Psoas muscle (tissue), 7 donors: ENCODE measurements at regions not wholly inside any gene's neighbourhood (a gene's known extent, or its start where the extent isn't known, plus 50 kb on each side); places are given as distances from the start of the nearest gene placed in this dataset.

Experiments used
- ATAC-seq, 4 donors: fragments of 200-7000 bp; cut with Tn5 transposase; one replicate each; pipeline ENCODE4 v1.9.1; 2020; ENCODE audit warnings: moderate library complexity in 3 of 4, mild to moderate bottlenecking in 2 of 4
- DNase-seq, 2 donors: peaks; one replicate each; pipeline ENCODE4 v3.0.0-alpha.2; 2020
- H3K27ac ChIP-seq: fragments of 200-600 bp; one replicate; pipeline ENCODE4 v1.8.0; 2022
- H3K27me3 ChIP-seq, 3 donors: fragments of 200-600 bp in 1 of 3; one replicate each; pipeline versions ENCODE4 v1.6.1 to v1.8.0; 2013 to 2022; ENCODE audit warnings: low read length in 2 of 3, mild to moderate bottlenecking in 2 of 3, moderate library complexity in 1 of 3; ENCODE audit not compliant: insufficient read depth in 3 of 3
- H3K36me3 ChIP-seq, 2 donors: fragments of 200-600 bp in 1 of 2; one replicate each; pipeline versions ENCODE4 v1.6.1 to v1.8.0; 2013 to 2022; ENCODE audit warnings: low read depth in 1 of 2, mild to moderate bottlenecking in 1 of 2, moderate library complexity in 1 of 2; ENCODE audit not compliant: insufficient read depth in 1 of 2
- H3K4me1 ChIP-seq: fragments of 200-600 bp; one replicate; pipeline ENCODE4 v1.8.0; 2022
- H3K4me3 ChIP-seq: fragments of 200-600 bp; one replicate; pipeline ENCODE4 v1.8.0; 2022; ENCODE audit warnings: mild to moderate bottlenecking
- H3K9me3 ChIP-seq: fragments of 200-600 bp; one replicate; pipeline ENCODE4 v1.8.0; 2022
- CTCF ChIP-seq: fragments of 200-600 bp; IDR thresholded peaks from one replicate; pipeline ENCODE4 v1.8.0; 2022; ENCODE audit warnings: antibody characterized with exemption
- WGBS, 3 donors: extraction: QIAGEN DNeasy Blood & Tissue Kit; methylation state at CpG; one replicate each; pipeline versions ENCODE4 v1.1.6 to v1.1.7; 2013; 5-methylcytosine and 5-hydroxymethylcytosine counted together
- intact Hi-C, 2 donors: fragments of 100-400 bp; cut with DNase I; formaldehyde crosslinking; loops; one replicate each; pipeline versions ENCODE4 v1.11.0 to v1.14.2; 2022
- donor health status: healthy with polysubstance abuse.
- donor health status: DM: no; HTN: no; CAD: no; lungs with moderate emphysema.
- donor health status: Bipolar disorder and iron deficiency.
- donor health status: healthy.
- donor health status: DM: yes; HTN: yes; CAD: no.
- donor health status: DM: no; HTN: no; CAD: no.
- donor health status: DM: yes; HTN: yes; CAD: no.

DNA sequence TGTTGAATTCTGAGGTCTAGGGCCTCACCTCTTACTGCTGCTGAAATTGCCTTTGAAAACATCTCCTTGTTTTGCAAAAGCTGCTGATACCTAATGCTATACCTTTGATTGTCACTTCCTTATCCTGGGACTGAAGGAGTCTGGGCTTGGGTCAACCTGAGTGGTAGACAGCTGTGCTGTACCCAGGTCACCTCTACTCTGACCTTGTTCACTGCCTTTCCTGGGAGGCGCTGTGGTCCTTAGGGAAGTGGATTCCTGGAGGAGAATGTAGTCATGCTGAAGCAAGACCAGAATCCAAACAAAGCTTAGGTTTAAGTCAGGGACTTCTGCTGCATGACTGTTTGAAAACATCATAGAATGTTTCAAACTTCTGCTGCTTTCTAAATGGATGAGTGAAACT lies 191.4 kb downstream of the SNAPC1 start:
- no peak overlapping the region for H3K4me3 ChIP-seq
- no peaks in the 10 kb centered on the region for H3K27me3 ChIP-seq
- peaks cover 18% of the 10 kb centered on the region for H3K9me3 ChIP-seq
- WGBS, 3 donors: 71 to 84% (median 78%) methylated on average over 1 of the region's 1 CpG
- H3K27ac ChIP-seq: no peak overlapping the region
- intact Hi-C loops: no loop called here
- DNase-seq (no peak), ATAC-seq (no peak)
- H3K36me3 ChIP-seq: no peaks in the 10 kb centered on the region
- no peaks in the 10 kb centered on the region for H3K4me1 ChIP-seq
- no peak for TF ChIP-seq CTCF

DNA sequence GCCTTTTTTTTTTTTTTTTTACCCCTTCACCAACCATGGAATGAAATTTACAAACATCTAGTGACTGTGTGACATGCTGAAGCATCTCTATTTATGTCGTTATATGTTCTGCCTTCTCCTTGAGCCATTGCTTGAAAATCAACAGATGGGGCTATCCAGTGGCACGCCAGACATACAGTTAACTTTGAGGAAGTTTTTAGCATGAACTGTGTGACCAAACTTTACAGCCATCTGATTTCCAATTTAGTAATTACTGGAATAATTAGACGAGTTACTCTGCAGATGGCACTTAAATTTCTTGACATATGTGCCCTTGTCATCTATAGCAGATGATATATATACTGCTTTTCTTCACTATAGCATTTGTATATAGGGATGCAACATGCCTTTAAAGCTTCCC lies 192.1 kb downstream of the SNAPC1 start:
- intact Hi-C loops: no loop called here
- ATAC-seq: no peak
- Histone ChIP-seq H3K27me3 (no peaks in the 10 kb centered on the region), H3K4me1 (no peaks in the 10 kb centered on the region), H3K36me3 (no peaks in the 10 kb centered on the region), H3K4me3 (no peak overlapping the region), H3K27ac (no peak overlapping the region), H3K9me3 (peaks cover 18% of the 10 kb centered on the region)
- no peak for TF ChIP-seq CTCF
- DNase-seq: no peak
- WGBS, 3 donors: 73 to 76% (median 74%) methylated on average over 3 of the region's 3 CpGs

DNA sequence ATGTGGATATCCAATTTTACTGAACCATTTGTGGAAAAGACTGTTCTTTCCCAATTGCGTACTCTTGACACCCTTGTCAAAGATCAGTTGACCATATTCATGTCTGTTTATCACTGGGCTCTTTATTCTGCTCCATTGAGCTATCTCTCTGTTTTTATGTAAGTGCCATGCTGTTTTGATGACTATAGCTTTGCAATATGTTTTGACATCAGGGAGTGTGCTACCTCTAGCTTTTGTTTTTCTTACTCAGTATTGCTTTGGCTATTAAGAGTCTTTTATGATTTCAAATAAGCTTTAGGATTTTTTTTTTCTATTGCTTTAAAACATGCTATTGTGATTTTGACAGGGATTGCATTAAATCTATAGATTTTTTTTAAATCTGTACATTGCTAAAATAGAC lies 194.3 kb downstream of the SNAPC1 start:
- no peak for TF ChIP-seq CTCF
- no peaks in the 10 kb centered on the region for H3K27me3 ChIP-seq
- WGBS, 3 donors: 88 to 98% (median 95%) methylated on average over 1 of the region's 1 CpG
- intact Hi-C loops: no loop called here
- peaks cover 18% of the 10 kb centered on the region for H3K9me3 ChIP-seq
- no peak overlapping the region for H3K27ac ChIP-seq
- ATAC-seq (no peak), DNase-seq (no peak)
- no peaks in the 10 kb centered on the region for H3K36me3 ChIP-seq
- no peak overlapping the region for H3K4me3 ChIP-seq
- no peaks in the 10 kb centered on the region for H3K4me1 ChIP-seq

DNA sequence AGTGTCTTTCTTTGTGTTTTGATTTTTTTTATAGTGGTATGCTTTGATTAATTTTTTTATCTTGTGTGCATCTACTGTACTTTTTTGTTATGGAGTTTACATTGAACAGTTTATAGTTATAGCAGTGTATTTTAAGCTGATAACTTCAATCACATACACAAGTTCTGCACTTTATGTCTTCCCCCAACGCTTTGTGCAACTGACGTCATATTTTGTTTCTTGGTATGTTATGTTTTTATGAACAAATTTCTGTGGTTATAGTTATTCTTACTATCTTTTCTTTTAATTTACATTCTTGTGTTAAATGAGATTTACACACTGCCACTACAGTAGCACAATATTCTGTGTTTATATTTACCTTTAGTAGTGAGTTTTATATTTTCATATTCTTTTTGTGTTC lies 197.1 kb downstream of the SNAPC1 start:
- Histone ChIP-seq H3K27me3 (no peaks in the 10 kb centered on the region), H3K27ac (no peak overlapping the region), H3K4me1 (no peaks in the 10 kb centered on the region), H3K36me3 (no peaks in the 10 kb centered on the region), H3K4me3 (no peak overlapping the region), H3K9me3 (peaks cover 18% of the 10 kb centered on the region)
- intact Hi-C loops: no loop called here
- ATAC-seq (no peak), DNase-seq (no peak)
- WGBS, 3 donors: 95 to 98% (median 98%) methylated on average over 2 of the region's 2 CpGs
- TF ChIP-seq CTCF: no peak

GRCh38 chr14:61961369-61961768 lies 199.1 kb downstream of the SNAPC1 start:
- Histone ChIP-seq H3K9me3 (peaks cover 10% of the 10 kb centered on the region), H3K4me3 (no peak overlapping the region), H3K36me3 (no peaks in the 10 kb centered on the region), H3K4me1 (no peaks in the 10 kb centered on the region), H3K27ac (no peak overlapping the region), H3K27me3 (no peaks in the 10 kb centered on the region)
- DNase-seq: no peak
- TF ChIP-seq CTCF: no peak
- no peak for ATAC-seq
- 74 to 88% (median 83%) methylated on average over 2 of the region's 2 CpGs for WGBS, 3 donors
- intact Hi-C loops: no loop called here
